ENCODE measurements at regions not wholly inside any gene's neighbourhood (a gene's known extent, or its start where the extent isn't known, plus 50 kb on each side); places are given as distances from the start of the nearest gene placed in this dataset.
A peak's percentile ranks its signal among the peaks of the same experiment; 100 is the strongest.

GRCh38 chr18:77897606-77898005 is 648.0 kb downstream of the GALR1 start (continued):
- TF ChIP-seq, protein P1, sequence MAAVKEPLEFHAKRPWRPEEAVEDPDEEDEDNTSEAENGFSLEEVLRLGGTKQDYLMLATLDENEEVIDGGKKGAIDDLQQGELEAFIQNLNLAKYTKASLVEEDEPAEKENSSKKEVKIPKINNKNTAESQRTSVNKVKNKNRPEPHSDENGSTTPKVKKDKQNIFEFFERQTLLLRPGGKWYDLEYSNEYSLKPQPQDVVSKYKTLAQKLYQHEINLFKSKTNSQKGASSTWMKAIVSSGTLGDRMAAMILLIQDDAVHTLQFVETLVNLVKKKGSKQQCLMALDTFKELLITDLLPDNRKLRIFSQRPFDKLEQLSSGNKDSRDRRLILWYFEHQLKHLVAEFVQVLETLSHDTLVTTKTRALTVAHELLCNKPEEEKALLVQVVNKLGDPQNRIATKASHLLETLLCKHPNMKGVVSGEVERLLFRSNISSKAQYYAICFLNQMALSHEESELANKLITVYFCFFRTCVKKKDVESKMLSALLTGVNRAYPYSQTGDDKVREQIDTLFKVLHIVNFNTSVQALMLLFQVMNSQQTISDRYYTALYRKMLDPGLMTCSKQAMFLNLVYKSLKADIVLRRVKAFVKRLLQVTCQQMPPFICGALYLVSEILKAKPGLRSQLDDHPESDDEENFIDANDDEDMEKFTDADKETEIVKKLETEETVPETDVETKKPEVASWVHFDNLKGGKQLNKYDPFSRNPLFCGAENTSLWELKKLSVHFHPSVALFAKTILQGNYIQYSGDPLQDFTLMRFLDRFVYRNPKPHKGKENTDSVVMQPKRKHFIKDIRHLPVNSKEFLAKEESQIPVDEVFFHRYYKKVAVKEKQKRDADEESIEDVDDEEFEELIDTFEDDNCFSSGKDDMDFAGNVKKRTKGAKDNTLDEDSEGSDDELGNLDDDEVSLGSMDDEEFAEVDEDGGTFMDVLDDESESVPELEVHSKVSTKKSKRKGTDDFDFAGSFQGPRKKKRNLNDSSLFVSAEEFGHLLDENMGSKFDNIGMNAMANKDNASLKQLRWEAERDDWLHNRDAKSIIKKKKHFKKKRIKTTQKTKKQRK (IDR thresholded peaks at IDR 0.05; ENCODE audit: low read length), result no peak
- TF ChIP-seq, protein P2, sequence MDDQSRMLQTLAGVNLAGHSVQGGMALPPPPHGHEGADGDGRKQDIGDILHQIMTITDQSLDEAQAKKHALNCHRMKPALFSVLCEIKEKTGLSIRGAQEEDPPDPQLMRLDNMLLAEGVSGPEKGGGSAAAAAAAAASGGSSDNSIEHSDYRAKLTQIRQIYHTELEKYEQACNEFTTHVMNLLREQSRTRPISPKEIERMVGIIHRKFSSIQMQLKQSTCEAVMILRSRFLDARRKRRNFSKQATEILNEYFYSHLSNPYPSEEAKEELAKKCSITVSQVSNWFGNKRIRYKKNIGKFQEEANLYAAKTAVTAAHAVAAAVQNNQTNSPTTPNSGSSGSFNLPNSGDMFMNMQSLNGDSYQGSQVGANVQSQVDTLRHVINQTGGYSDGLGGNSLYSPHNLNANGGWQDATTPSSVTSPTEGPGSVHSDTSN (CRISPR knock-in tag; IDR thresholded peaks at IDR 0.05; ENCODE audit: borderline replicate concordance), result no peak

- Histone ChIP-seq H3K27ac (ENCODE audit: extremely low read length, insufficient read depth, low read length) (no peak overlapping the region), H3K27me3 (ENCODE audit: control insufficient read depth in 1 of 2, insufficient read depth in 2 of 2, low read length in 2 of 2) (peaks cover 2 to 19% of the 10 kb centered on the region in 2 experiments; a peak in 3 of 5 replicates), H3K4me1 (ENCODE audit: insufficient read depth, low read length) (no peaks in the 10 kb centered on the region), H3K9me3 (ENCODE audit: low read length) (no peaks in the 10 kb centered on the region), H3K4me3 (replicated peaks in 1 of 3; ENCODE audit: insufficient read depth in 1 of 3, low read depth in 2 of 3, low read length in 3 of 3) (peak overlapping the region in 1 of 3 experiments; percentile 28; a peak in 3 of 6 replicates), H3K36me3 (replicated peaks in 1 of 2; ENCODE audit: control insufficient read depth in 1 of 2, insufficient read depth in 2 of 2, low read length in 2 of 2) (no peaks in the 10 kb centered on the region), H3K4me2 (ENCODE audit: low read depth, low read length) (peak overlapping the region; percentile 63), H3K9ac (ENCODE audit: insufficient read depth, low read depth, low read length) (no peak overlapping the region), H4K20me1 (ENCODE audit: insufficient read depth, low read length) (no peaks in the 10 kb centered on the region), H3K79me2 (ENCODE audit: insufficient read depth, low read length) (no peaks in the 10 kb centered on the region), H2AFZ (ENCODE audit: low read length) (no peak overlapping the region)
- no TSS peak for BruUV-seq (replicated peaks)
- CTCF ChIA-PET (ENCODE audit: low intra/inter-chr PET ratio, low total read pairs), result interaction anchor here (0.8 kb wide), 1 partner anchor 1086 kb away, joined by 3 read pairs; no protein-coding TSS in a partner anchor
- peak; percentile 100 for ATAC-seq
- in situ Hi-C loops (cut with HindIII; ENCODE audit: extremely low pct_ligation_motif_present, low pct_unique_long_range_greater_than_20kb), result loop anchor here (25.0 kb wide), 1 partner anchor 1087 kb away; the partner anchor contains the start of gene SALL3
- 12% methylated on average over 11 of the region's 64 CpGs for WGBS (ENCODE audit: low lambda C conversion rate)
- no peak for DNase-seq (ENCODE audit: low spot score)
- no peak for FAIRE-seq
- POLR2A ChIA-PET, result no interaction called here
- intact Hi-C loops (cut with micrococcal nuclease; ENCODE audit: unreplicated experiment), result no loop called here
- TF ChIP-seq ZNF782 (CRISPR knock-in tag; IDR thresholded peaks at IDR 0.05; ENCODE audit: borderline replicate concordance) (no peak), NCOA2 (CRISPR knock-in tag; IDR thresholded peaks at IDR 0.05) (no peak), ZNF296 (CRISPR knock-in tag; conservative IDR thresholded peaks at IDR 0.05) (no peak), ZBTB21 (CRISPR knock-in tag; IDR thresholded peaks at IDR 0.05) (no peak), ZNF367 (CRISPR knock-in tag; IDR thresholded peaks at IDR 0.05; ENCODE audit: borderline replicate concordance) (no peak), XRCC5 (optimal IDR thresholded peaks at IDR 0.05; ENCODE audit: low read length) (peak; percentile 74), ZNF333 (CRISPR knock-in tag; IDR thresholded peaks at IDR 0.05; ENCODE audit: borderline replicate concordance) (no peak), ZBTB14 (CRISPR knock-in tag; IDR thresholded peaks at IDR 0.05) (peak; percentile 73)
- TF ChIP-seq, protein P3, sequence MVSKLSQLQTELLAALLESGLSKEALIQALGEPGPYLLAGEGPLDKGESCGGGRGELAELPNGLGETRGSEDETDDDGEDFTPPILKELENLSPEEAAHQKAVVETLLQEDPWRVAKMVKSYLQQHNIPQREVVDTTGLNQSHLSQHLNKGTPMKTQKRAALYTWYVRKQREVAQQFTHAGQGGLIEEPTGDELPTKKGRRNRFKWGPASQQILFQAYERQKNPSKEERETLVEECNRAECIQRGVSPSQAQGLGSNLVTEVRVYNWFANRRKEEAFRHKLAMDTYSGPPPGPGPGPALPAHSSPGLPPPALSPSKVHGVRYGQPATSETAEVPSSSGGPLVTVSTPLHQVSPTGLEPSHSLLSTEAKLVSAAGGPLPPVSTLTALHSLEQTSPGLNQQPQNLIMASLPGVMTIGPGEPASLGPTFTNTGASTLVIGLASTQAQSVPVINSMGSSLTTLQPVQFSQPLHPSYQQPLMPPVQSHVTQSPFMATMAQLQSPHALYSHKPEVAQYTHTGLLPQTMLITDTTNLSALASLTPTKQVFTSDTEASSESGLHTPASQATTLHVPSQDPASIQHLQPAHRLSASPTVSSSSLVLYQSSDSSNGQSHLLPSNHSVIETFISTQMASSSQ (IDR thresholded peaks at IDR 0.05; ENCODE audit: low read depth), result no peak
- TF ChIP-seq, protein P3 (CRISPR knock-in tag; IDR thresholded peaks at IDR 0.05; ENCODE audit: borderline replicate concordance), result no peak
Measured at GRCh38 chr18:77899972-77900754, 650.5 kb downstream of the GALR1 start.

All from HepG2 (cell line).